ENCODE measurements at regions not wholly inside any gene's neighbourhood (a gene's known extent, or its start where the extent isn't known, plus 50 kb on each side); places are given as distances from the start of the nearest gene placed in this dataset.

DNA sequence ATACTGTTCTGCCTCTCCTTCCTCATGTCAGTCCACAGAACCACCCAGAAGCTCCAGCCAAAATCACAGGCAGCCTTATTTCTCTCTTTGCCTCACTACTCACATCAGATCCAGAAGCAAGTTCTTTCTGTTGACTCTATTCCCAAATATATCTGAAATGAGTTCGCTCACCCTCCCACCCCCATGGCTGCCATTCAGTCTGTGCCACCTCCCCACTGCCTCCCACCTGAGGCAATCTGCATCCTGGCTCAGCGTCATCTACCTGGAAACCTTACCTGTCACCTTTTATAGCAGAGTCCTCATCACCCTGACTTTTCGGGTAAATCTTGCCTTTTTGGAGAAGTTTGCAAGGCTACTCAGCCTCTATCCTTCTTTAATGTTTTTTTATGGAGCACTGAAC, 501.8 kb downstream of the BCL11B start:
- Histone ChIP-seq H3K36me3 (ENCODE audit: control insufficient read depth in 3 of 3, insufficient read depth in 3 of 3, low read length in 3 of 3) (no peaks in the 10 kb centered on the region), H3K27me3 (ENCODE audit: control insufficient read depth in 3 of 3, insufficient read depth in 3 of 3, low read length in 3 of 3) (no peaks in the 10 kb centered on the region), H3K9me3 (ENCODE audit: control insufficient read depth in 3 of 3, low read length in 3 of 3) (no peaks in the 10 kb centered on the region), H3K4me3 (ENCODE audit: low read length in 3 of 3) (no peak overlapping the region), H3K4me1 (ENCODE audit: control insufficient read depth in 3 of 3, insufficient read depth in 3 of 3, low read length in 3 of 3) (no peaks in the 10 kb centered on the region), H3K9ac (ENCODE audit: low read depth in 1 of 3, low read length in 3 of 3) (no peak overlapping the region), H3K27ac (ENCODE audit: low read depth, low read length) (no peak overlapping the region)

DNA sequence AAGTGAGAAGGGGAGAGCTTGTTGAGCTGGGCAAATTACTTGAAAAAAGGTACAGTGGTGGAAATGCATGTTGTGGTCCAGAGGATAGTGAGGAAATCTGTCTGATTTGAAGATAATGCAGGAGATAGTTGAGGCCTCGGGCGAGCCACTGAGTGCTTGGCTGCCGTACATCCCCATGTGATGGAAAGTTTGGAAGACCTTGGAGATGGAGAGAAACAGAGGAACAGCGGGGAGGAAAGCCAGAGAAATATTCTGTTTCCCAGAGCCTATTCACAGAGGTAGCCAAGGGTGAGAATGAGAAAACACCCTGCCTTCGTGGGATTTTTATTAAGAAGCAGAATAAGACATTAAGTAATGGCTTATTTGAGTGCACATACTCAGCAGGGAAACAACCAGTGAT, 498.2 kb downstream of the BCL11B start:
- no peak overlapping the region for H3K4me3 ChIP-seq (ENCODE audit: low read length in 3 of 3)
- H3K27me3 ChIP-seq (ENCODE audit: control insufficient read depth in 3 of 3, insufficient read depth in 3 of 3, low read length in 3 of 3) = no peaks in the 10 kb centered on the region
- no peaks in the 10 kb centered on the region for H3K9me3 ChIP-seq (ENCODE audit: control insufficient read depth in 3 of 3, low read length in 3 of 3)
- no peak overlapping the region for H3K9ac ChIP-seq (ENCODE audit: low read depth in 1 of 3, low read length in 3 of 3)
- no peaks in the 10 kb centered on the region for H3K36me3 ChIP-seq (ENCODE audit: control insufficient read depth in 3 of 3, insufficient read depth in 3 of 3, low read length in 3 of 3)
- no peak overlapping the region for H3K27ac ChIP-seq (ENCODE audit: low read depth, low read length)
- H3K4me1 ChIP-seq (ENCODE audit: control insufficient read depth in 3 of 3, insufficient read depth in 3 of 3, low read length in 3 of 3) = no peaks in the 10 kb centered on the region

DNA sequence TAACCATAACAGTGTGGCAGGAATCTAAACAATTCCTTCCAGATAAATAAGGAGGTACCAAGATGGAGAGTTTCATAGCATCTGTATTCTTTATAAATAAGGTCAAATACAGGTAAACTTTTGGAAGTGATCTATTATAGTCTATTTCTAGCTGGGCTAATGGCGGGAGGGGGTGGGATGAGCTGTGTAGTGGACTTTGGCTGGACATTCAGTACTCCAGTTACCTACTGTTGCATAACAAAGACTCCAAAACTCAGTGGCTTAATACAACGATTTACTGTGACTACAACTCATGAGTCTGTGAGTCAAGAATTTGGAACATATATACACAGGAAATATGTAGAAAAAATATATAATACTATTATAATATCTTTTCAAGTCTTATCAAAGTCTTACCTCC, 496.1 kb downstream of the BCL11B start:
- Histone ChIP-seq H3K27ac (ENCODE audit: low read depth, low read length) (no peak overlapping the region), H3K27me3 (ENCODE audit: control insufficient read depth in 3 of 3, insufficient read depth in 3 of 3, low read length in 3 of 3) (no peaks in the 10 kb centered on the region), H3K4me1 (ENCODE audit: control insufficient read depth in 3 of 3, insufficient read depth in 3 of 3, low read length in 3 of 3) (no peaks in the 10 kb centered on the region), H3K4me3 (ENCODE audit: low read length in 3 of 3) (no peak overlapping the region), H3K9me3 (ENCODE audit: control insufficient read depth in 3 of 3, low read length in 3 of 3) (no peaks in the 10 kb centered on the region), H3K36me3 (ENCODE audit: control insufficient read depth in 3 of 3, insufficient read depth in 3 of 3, low read length in 3 of 3) (no peaks in the 10 kb centered on the region), H3K9ac (ENCODE audit: low read depth in 1 of 3, low read length in 3 of 3) (no peak overlapping the region)

DNA sequence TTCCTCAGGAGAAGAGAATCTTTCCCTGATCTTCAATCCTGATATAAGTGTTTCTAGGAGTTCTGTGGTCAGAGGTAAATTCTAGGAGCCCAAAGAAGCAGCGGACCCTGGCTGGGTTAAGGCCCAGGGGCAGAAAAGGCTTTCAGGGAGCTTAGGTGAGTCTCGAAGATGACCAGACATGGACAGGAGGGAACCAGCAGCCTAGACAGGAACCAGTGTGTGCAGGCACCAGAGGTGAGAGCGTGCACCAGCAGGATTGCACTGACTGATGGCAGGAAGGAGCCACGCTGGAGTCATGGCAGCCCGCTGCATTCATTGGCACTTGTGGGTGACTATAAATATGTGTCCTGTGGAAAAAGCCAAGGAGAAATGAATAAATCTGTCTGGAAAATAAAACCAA, 489.9 kb downstream of the BCL11B start:
- no peak overlapping the region for H3K9ac ChIP-seq (ENCODE audit: low read depth in 1 of 3, low read length in 3 of 3)
- H3K36me3 ChIP-seq (ENCODE audit: control insufficient read depth in 3 of 3, insufficient read depth in 3 of 3, low read length in 3 of 3) = no peaks in the 10 kb centered on the region
- H3K27ac ChIP-seq (ENCODE audit: low read depth, low read length) = no peak overlapping the region
- H3K4me3 ChIP-seq (ENCODE audit: low read length in 3 of 3) = no peak overlapping the region
- H3K9me3 ChIP-seq (ENCODE audit: control insufficient read depth in 3 of 3, low read length in 3 of 3) = no peaks in the 10 kb centered on the region
- H3K27me3 ChIP-seq (ENCODE audit: control insufficient read depth in 3 of 3, insufficient read depth in 3 of 3, low read length in 3 of 3) = peaks cover 0 to 4% (median 0%) of the 10 kb centered on the region in 3 donors
- no peaks in the 10 kb centered on the region for H3K4me1 ChIP-seq (ENCODE audit: control insufficient read depth in 3 of 3, insufficient read depth in 3 of 3, low read length in 3 of 3)

DNA sequence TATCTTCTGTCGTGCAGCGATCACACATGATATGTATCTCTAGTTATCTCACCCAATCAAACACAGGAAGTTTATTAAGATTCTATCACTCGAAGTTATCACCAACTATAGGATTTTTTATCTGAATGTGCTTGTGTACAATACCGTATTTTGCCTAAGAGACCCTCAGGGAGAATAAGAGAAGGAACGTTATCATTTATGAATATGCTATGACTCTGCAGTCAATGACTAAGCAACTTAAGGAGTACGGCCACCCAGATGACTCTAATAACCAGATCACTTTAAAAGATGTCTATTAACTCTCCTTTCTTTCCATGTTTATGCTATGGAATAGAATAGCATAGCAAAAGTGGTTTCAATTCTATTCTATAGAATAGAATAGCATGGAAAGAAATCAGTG, 486.4 kb downstream of the BCL11B start:
- Histone ChIP-seq H3K4me1 (ENCODE audit: control insufficient read depth in 3 of 3, insufficient read depth in 3 of 3, low read length in 3 of 3) (no peaks in the 10 kb centered on the region), H3K4me3 (ENCODE audit: low read length in 3 of 3) (no peak overlapping the region), H3K9ac (ENCODE audit: low read depth in 1 of 3, low read length in 3 of 3) (no peak overlapping the region), H3K36me3 (ENCODE audit: control insufficient read depth in 3 of 3, insufficient read depth in 3 of 3, low read length in 3 of 3) (no peaks in the 10 kb centered on the region), H3K9me3 (ENCODE audit: control insufficient read depth in 3 of 3, low read length in 3 of 3) (no peaks in the 10 kb centered on the region), H3K27ac (ENCODE audit: low read depth, low read length) (no peak overlapping the region), H3K27me3 (ENCODE audit: control insufficient read depth in 3 of 3, insufficient read depth in 3 of 3, low read length in 3 of 3) (peaks cover 0 to 7% (median 0%) of the 10 kb centered on the region in 3 donors)

DNA sequence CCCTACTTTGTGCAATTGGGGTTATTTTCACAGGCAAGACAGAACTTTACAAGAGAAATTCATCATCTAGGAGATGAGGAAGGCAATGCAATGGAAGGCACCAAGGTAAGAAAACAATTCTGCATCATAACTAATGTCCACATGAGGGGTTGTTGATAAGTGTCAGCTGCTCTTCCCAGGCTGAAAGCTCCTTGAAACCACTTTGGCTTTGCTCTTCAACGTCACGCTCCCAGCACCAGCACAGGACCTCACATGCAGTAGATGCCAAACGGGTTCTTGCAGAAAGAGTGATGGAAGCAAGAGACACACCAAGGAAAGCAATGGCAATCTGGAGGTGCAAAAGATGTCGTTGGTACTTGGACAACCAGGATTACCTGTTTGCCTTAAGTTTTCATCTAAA, 485.5 kb downstream of the BCL11B start:
- H3K36me3 ChIP-seq (ENCODE audit: control insufficient read depth in 3 of 3, insufficient read depth in 3 of 3, low read length in 3 of 3) = no peaks in the 10 kb centered on the region

DNA sequence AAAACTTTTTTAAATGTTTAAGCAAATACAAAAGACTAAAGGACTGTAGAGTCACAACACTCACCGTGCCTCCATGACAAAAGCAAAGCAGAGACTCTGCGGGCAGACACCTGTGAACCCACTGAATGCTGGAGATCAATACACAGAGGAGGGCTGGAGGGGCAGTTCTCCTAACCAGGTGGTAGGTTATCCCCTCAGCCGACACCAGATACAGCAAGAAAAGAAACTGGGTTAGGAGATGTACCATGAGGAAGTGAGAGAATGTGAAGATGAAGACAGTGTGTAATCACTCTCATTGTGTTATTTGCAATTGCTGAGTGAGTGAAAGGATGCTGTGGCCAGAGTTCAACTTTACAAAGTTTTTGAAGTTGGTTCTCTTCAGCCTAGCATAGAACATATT, 480.3 kb downstream of the BCL11B start:
- Histone ChIP-seq H3K36me3 (ENCODE audit: control insufficient read depth in 3 of 3, insufficient read depth in 3 of 3, low read length in 3 of 3) (no peaks in the 10 kb centered on the region), H3K27me3 (ENCODE audit: control insufficient read depth in 3 of 3, insufficient read depth in 3 of 3, low read length in 3 of 3) (peaks cover 0 to 2% (median 0%) of the 10 kb centered on the region in 3 donors), H3K4me1 (ENCODE audit: control insufficient read depth in 3 of 3, insufficient read depth in 3 of 3, low read length in 3 of 3) (no peaks in the 10 kb centered on the region), H3K27ac (ENCODE audit: low read depth, low read length) (no peak overlapping the region), H3K4me3 (ENCODE audit: low read length in 3 of 3) (no peak overlapping the region), H3K9me3 (ENCODE audit: control insufficient read depth in 3 of 3, low read length in 3 of 3) (peaks cover 0 to 9% (median 0%) of the 10 kb centered on the region in 3 donors), H3K9ac (ENCODE audit: low read depth in 1 of 3, low read length in 3 of 3) (no peak overlapping the region)

More for the DNA sequence above, 485.5 kb downstream of the BCL11B start:
- H3K27me3 ChIP-seq (ENCODE audit: control insufficient read depth in 3 of 3, insufficient read depth in 3 of 3, low read length in 3 of 3) = peaks cover 0 to 7% (median 0%) of the 10 kb centered on the region in 3 donors
- no peak overlapping the region for H3K27ac ChIP-seq (ENCODE audit: low read depth, low read length)
- H3K4me3 ChIP-seq (ENCODE audit: low read length in 3 of 3) = no peak overlapping the region
- H3K9ac ChIP-seq (ENCODE audit: low read depth in 1 of 3, low read length in 3 of 3) = no peak overlapping the region
- H3K9me3 ChIP-seq (ENCODE audit: control insufficient read depth in 3 of 3, low read length in 3 of 3) = no peaks in the 10 kb centered on the region
- no peaks in the 10 kb centered on the region for H3K4me1 ChIP-seq (ENCODE audit: control insufficient read depth in 3 of 3, insufficient read depth in 3 of 3, low read length in 3 of 3)

DNA sequence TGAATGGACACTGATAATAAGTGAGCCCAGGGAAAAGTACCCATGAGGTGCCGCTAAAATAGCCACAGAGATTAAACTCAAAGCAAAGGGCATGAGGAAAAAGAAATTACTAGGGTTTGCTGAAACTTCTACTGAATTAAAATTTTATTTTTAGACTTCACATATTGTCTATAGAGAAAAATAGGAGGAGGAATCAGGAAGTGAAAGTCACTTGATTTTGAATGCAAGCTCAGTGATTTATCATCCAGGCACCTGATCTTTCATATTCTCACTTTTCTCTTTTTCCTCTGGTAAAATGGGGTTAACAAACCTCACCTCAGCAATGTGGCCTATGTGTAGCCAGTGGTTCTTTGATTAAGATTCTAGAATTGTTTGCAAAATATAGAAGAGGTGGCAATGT, 479.8 kb downstream of the BCL11B start:
- Histone ChIP-seq H3K27ac (ENCODE audit: low read depth, low read length) (no peak overlapping the region), H3K4me1 (ENCODE audit: control insufficient read depth in 3 of 3, insufficient read depth in 3 of 3, low read length in 3 of 3) (no peaks in the 10 kb centered on the region), H3K36me3 (ENCODE audit: control insufficient read depth in 3 of 3, insufficient read depth in 3 of 3, low read length in 3 of 3) (no peaks in the 10 kb centered on the region), H3K27me3 (ENCODE audit: control insufficient read depth in 3 of 3, insufficient read depth in 3 of 3, low read length in 3 of 3) (peaks cover 0 to 2% (median 0%) of the 10 kb centered on the region in 3 donors), H3K4me3 (ENCODE audit: low read length in 3 of 3) (no peak overlapping the region), H3K9me3 (ENCODE audit: control insufficient read depth in 3 of 3, low read length in 3 of 3) (peaks cover 0 to 9% (median 0%) of the 10 kb centered on the region in 3 donors), H3K9ac (ENCODE audit: low read depth in 1 of 3, low read length in 3 of 3) (no peak overlapping the region)

DNA sequence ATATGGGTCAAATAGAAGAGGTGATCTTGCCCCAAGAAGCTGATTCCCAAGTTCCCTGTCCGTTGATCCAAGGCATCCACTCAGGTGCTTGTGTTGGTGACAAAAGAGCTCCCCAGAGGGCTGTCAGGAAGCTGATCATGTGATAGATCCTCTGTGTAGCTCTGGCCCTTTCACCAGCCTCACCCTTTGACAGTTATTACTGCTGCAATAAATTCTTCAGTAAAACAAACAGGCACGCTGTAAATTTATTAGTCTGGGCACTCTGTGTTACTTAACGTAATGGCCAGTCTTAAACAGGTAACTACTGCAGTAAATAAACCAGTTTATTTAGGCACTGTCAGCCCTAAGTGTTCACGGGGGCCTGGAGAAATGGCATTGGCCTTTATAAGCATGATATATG, 473.9 kb downstream of the BCL11B start:
- no peak overlapping the region for H3K27ac ChIP-seq (ENCODE audit: low read depth, low read length)
- H3K4me3 ChIP-seq (ENCODE audit: low read length in 3 of 3) = no peak overlapping the region
- H3K27me3 ChIP-seq (ENCODE audit: control insufficient read depth in 3 of 3, insufficient read depth in 3 of 3, low read length in 3 of 3) = peaks cover 0 to 3% (median 0%) of the 10 kb centered on the region in 3 donors
- H3K36me3 ChIP-seq (ENCODE audit: control insufficient read depth in 3 of 3, insufficient read depth in 3 of 3, low read length in 3 of 3) = no peaks in the 10 kb centered on the region
- H3K9ac ChIP-seq (ENCODE audit: low read depth in 1 of 3, low read length in 3 of 3) = no peak overlapping the region
- peaks cover 0 to 9% (median 0%) of the 10 kb centered on the region in 3 donors for H3K9me3 ChIP-seq (ENCODE audit: control insufficient read depth in 3 of 3, low read length in 3 of 3)
- H3K4me1 ChIP-seq (ENCODE audit: control insufficient read depth in 3 of 3, insufficient read depth in 3 of 3, low read length in 3 of 3) = no peaks in the 10 kb centered on the region

DNA sequence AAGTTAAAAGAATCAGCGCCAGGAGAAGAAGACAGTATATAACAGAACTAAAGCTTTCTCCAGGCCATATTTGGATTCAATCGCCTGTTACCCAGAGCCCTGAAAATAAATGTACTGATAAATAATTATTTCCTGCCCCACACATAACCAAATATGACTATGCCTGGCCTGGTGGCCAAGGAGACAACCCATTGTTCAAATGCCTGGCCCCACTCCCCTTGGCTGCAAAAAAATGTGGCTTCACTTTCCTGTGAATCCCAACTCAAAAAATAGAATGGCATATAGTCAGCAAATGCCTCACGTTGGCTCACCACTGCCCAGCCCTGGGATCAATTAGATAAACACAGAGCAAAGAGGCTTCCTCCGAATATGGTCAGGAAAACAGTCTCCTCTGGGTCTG, 472.1 kb downstream of the BCL11B start:
- Histone ChIP-seq H3K27ac (ENCODE audit: low read depth, low read length) (no peak overlapping the region), H3K36me3 (ENCODE audit: control insufficient read depth in 3 of 3, insufficient read depth in 3 of 3, low read length in 3 of 3) (no peaks in the 10 kb centered on the region), H3K9me3 (ENCODE audit: control insufficient read depth in 3 of 3, low read length in 3 of 3) (no peaks in the 10 kb centered on the region), H3K27me3 (ENCODE audit: control insufficient read depth in 3 of 3, insufficient read depth in 3 of 3, low read length in 3 of 3) (peaks cover 0 to 5% (median 3%) of the 10 kb centered on the region in 3 donors), H3K4me3 (ENCODE audit: low read length in 3 of 3) (no peak overlapping the region), H3K9ac (ENCODE audit: low read depth in 1 of 3, low read length in 3 of 3) (no peak overlapping the region), H3K4me1 (ENCODE audit: control insufficient read depth in 3 of 3, insufficient read depth in 3 of 3, low read length in 3 of 3) (no peaks in the 10 kb centered on the region)

DNA sequence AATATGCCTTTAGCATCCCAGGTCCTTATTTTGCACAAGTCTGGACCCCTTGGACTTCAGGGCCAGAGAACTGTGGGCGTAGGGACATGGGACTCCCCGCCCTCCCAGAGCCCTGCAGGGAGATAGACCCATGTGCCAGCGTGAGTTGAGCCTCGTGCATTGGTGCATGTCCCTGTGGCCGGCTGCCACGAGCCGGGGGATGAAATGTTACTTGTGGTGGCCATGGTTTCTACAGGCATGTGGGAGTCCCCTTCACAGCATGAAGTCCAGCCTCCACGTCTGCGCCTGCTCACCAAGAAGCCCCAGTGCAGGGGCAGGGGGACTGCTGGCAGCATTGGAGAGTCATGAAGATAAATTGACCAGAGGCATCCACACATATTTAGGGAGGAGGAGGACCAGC, 470.0 kb downstream of the BCL11B start:
- H3K27me3 ChIP-seq (ENCODE audit: control insufficient read depth in 3 of 3, insufficient read depth in 3 of 3, low read length in 3 of 3) = peaks cover 0 to 5% (median 3%) of the 10 kb centered on the region in 3 donors
- H3K4me3 ChIP-seq (ENCODE audit: low read length in 3 of 3) = no peak overlapping the region
- no peaks in the 10 kb centered on the region for H3K9me3 ChIP-seq (ENCODE audit: control insufficient read depth in 3 of 3, low read length in 3 of 3)

More for the DNA sequence above, 470.0 kb downstream of the BCL11B start:
- Histone ChIP-seq H3K9ac (ENCODE audit: low read depth in 1 of 3, low read length in 3 of 3) (no peak overlapping the region), H3K27ac (ENCODE audit: low read depth, low read length) (no peak overlapping the region), H3K4me1 (ENCODE audit: control insufficient read depth in 3 of 3, insufficient read depth in 3 of 3, low read length in 3 of 3) (no peaks in the 10 kb centered on the region), H3K36me3 (ENCODE audit: control insufficient read depth in 3 of 3, insufficient read depth in 3 of 3, low read length in 3 of 3) (no peaks in the 10 kb centered on the region)

All from skeletal muscle tissue (tissue), 3 donors.